Hepatocyte (in vitro differentiated cells): ENCODE measurements at regions not wholly inside any gene's neighbourhood (a gene's known extent, or its start where the extent isn't known, plus 50 kb on each side); places are given as distances from the start of the nearest gene placed in this dataset.
A peak's percentile ranks its signal among the peaks of the same experiment; 100 is the strongest.

Experiments used
- DNase-seq: peaks from one replicate; pipeline ENCODE4 v3.0.0-alpha.2; 2016; ENCODE audit warnings: low spot score
- H2AFZ ChIP-seq: fragments of 200-600 bp; sonication (generic); 2 replicates; pipeline ENCODE4 v1.6.0; 2016; ENCODE audit warnings: antibody characterized with exemption, mild to moderate bottlenecking
- H3K27ac ChIP-seq: fragments of 200-600 bp; sonication (generic); 2 replicates; pipeline ENCODE4 v1.5.1; 2016; ENCODE audit warnings: mild to moderate bottlenecking
- H3K27me3 ChIP-seq: fragments of 200-600 bp; sonication (generic); 2 replicates; pipeline ENCODE4 v1.6.1; 2016
- H3K36me3 ChIP-seq: fragments of 200-600 bp; sonication (generic); replicated peaks from 2 replicates; pipeline ENCODE4 v1.5.1; 2016; ENCODE audit warnings: low read depth; ENCODE audit not compliant: insufficient read depth
- H3K4me1 ChIP-seq: fragments of 200-600 bp; sonication (generic); 2 replicates; pipeline ENCODE4 v1.5.1; 2016; ENCODE audit warnings: mild to moderate bottlenecking, moderate library complexity; ENCODE audit not compliant: insufficient read depth
- H3K4me2 ChIP-seq: fragments of 200-600 bp; sonication (generic); 2 replicates; pipeline ENCODE4 v1.6.0; 2016
- H3K4me3 ChIP-seq: fragments of 200-600 bp; sonication (generic); 2 replicates; pipeline ENCODE4 v1.5.1; 2016; ENCODE audit warnings: mild to moderate bottlenecking
- H3K79me2 ChIP-seq: fragments of 200-600 bp; sonication (generic); 2 replicates; pipeline ENCODE4 v1.6.0; 2017; ENCODE audit warnings: mild to moderate bottlenecking
- H3K9me2 ChIP-seq: fragments of 200-600 bp; sonication (generic); replicated peaks from 2 replicates; pipeline ENCODE4 v1.6.0; 2017; ENCODE audit warnings: mild to moderate bottlenecking; ENCODE audit not compliant: insufficient read depth
- H3K9me3 ChIP-seq: fragments of 200-600 bp; sonication (generic); 2 replicates; pipeline ENCODE4 v1.5.1; 2016; ENCODE audit warnings: low read depth, mild to moderate bottlenecking
- H4K20me1 ChIP-seq: fragments of 200-600 bp; sonication (generic); 2 replicates; pipeline ENCODE4 v1.6.0; 2016; ENCODE audit warnings: mild to moderate bottlenecking; ENCODE audit not compliant: insufficient read depth, poor library complexity, severe bottlenecking
- CTCF ChIP-seq: fragments of 200-600 bp; sonication (generic); IDR thresholded peaks from 2 replicates; pipeline ENCODE4 v1.5.1; 2016; ENCODE audit warnings: antibody characterized with exemption, mild to moderate bottlenecking; ENCODE audit not compliant: poor library complexity
- EZH2 ChIP-seq: fragments of 200-600 bp; sonication (generic); IDR thresholded peaks from 2 replicates; pipeline ENCODE4 v1.6.1; 2016; ENCODE audit warnings: antibody characterized with exemption, mild to moderate bottlenecking, borderline replicate concordance
- EZH2phosphoT487 ChIP-seq: fragments of 200-600 bp; sonication (generic); IDR thresholded peaks from one replicate; pipeline ENCODE4 v1.6.1; 2018; ENCODE audit warnings: antibody characterized with exemption, mild to moderate bottlenecking, low read depth, moderate library complexity; ENCODE audit not compliant: unreplicated experiment, severe bottlenecking
- WGBS: methylation state at CpG from one replicate; pipeline ENCODE4 v1.1.6; 2016; ENCODE audit warnings: low lambda C conversion rate; ENCODE audit errors: missing lambda C conversion rate; 5-methylcytosine and 5-hydroxymethylcytosine counted together

- TF ChIP-seq CTCF (no peak), EZH2phosphoT487 (no peak)
- H3K27ac ChIP-seq, result peak overlapping the region; percentile 54
- no peaks in the 10 kb centered on the region for H3K36me3 ChIP-seq
- no peak overlapping the region for H3K4me3 ChIP-seq
- no peaks in the 10 kb centered on the region for H3K79me2 ChIP-seq
- 64% methylated on average over 4 of the region's 4 CpGs for WGBS
- peak; percentile 51 for DNase-seq
- no peaks in the 10 kb centered on the region for H4K20me1 ChIP-seq
- H2AFZ ChIP-seq, result no peak overlapping the region
- H3K4me2 ChIP-seq, result no peak overlapping the region
- H3K9me3 ChIP-seq, result no peaks in the 10 kb centered on the region
- no peaks in the 10 kb centered on the region for H3K27me3 ChIP-seq
- H3K9me2 ChIP-seq, result no peaks in the 10 kb centered on the region
- H3K4me1 ChIP-seq, result no peaks in the 10 kb centered on the region
Observed at GRCh38 chr10:125584954-125585353, 98.0 kb downstream of the TEX36 start.

- no peak overlapping the region for H2AFZ ChIP-seq
- WGBS, result 83% methylated on average over 7 of the region's 7 CpGs
- TF ChIP-seq CTCF (no peak), EZH2phosphoT487 (no peak), EZH2 (no peak)
- no peak for DNase-seq
- no peak overlapping the region for H3K27ac ChIP-seq
- no peak overlapping the region for H3K4me2 ChIP-seq
- H4K20me1 ChIP-seq, result no peaks in the 10 kb centered on the region
- H3K27me3 ChIP-seq, result no peaks in the 10 kb centered on the region
- H3K79me2 ChIP-seq, result no peaks in the 10 kb centered on the region
- no peaks in the 10 kb centered on the region for H3K9me2 ChIP-seq
- no peaks in the 10 kb centered on the region for H3K36me3 ChIP-seq
- H3K9me3 ChIP-seq, result no peaks in the 10 kb centered on the region
- no peaks in the 10 kb centered on the region for H3K4me1 ChIP-seq
- H3K4me3 ChIP-seq, result no peak overlapping the region
Observed at GRCh38 chr10:125578658-125579315, 104.2 kb downstream of the TEX36 start.

- H3K27me3 ChIP-seq, result no peaks in the 10 kb centered on the region
- 70% methylated on average over 4 of the region's 4 CpGs for WGBS
- no peaks in the 10 kb centered on the region for H3K4me1 ChIP-seq
- H3K79me2 ChIP-seq, result no peaks in the 10 kb centered on the region
- H4K20me1 ChIP-seq, result no peaks in the 10 kb centered on the region
- H3K27ac ChIP-seq, result no peak overlapping the region
- no peaks in the 10 kb centered on the region for H3K9me3 ChIP-seq
- no peaks in the 10 kb centered on the region for H3K9me2 ChIP-seq
- TF ChIP-seq CTCF (no peak), EZH2 (no peak), EZH2phosphoT487 (no peak)
- no peak overlapping the region for H2AFZ ChIP-seq
- H3K36me3 ChIP-seq, result no peaks in the 10 kb centered on the region
- no peak overlapping the region for H3K4me2 ChIP-seq
- no peak for DNase-seq
- H3K4me3 ChIP-seq, result no peak overlapping the region
Observed at GRCh38 chr10:125575843-125576242, 107.1 kb downstream of the TEX36 start.
